HG02798 (cell line): ENCODE measurements at regions not wholly inside any gene's neighbourhood (a gene's known extent, or its start where the extent isn't known, plus 50 kb on each side); places are given as distances from the start of the nearest gene placed in this dataset.
"Not testable (repeated sequence)": the region's sequence is repeated elsewhere in the genome, so short reads cannot be mapped to it uniquely, and the experiment has no call there.

Experiments
- ATAC-seq: cut with Tn5 transposase; IDR thresholded peaks from one replicate; pipeline ENCODE4 v1.9.1; 2021; ENCODE audit warnings: mild to moderate bottlenecking; ENCODE audit not compliant: unreplicated experiment, poor library complexity

DNA sequence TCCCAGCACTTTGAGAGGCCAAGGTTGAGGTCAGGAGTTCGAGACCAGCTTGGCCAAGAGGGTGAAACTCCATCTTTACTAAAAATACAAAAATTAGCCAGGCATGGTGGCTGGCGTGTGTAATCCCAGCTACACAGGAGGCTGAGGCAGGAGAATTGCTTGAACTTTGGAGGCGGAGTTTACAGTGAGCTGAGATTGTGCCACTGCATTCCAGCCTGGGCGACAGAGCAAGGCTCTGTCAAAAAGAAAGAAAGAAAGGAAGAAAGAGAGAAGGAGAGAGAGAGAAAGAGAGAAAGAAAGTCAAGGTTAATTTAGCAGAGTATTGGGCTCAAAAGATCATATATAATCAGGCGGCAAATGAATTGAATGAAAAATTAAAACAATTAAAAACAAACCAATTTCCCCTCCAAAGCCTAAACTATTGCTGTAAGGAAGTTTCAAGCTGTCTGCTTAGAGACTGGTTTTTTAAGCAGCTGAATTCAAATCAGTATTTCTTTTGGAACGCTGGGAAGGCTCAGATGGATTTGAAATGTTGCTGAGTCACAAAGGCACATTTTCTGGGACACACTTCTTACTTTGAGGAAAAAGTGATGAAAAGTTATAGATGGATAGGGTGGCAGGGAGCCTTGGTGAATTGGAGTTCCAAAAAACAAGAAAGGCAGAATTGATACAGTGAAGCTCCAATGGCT lies 81.3 kb upstream of the BHLHE40 start:
- no peak for ATAC-seq

DNA sequence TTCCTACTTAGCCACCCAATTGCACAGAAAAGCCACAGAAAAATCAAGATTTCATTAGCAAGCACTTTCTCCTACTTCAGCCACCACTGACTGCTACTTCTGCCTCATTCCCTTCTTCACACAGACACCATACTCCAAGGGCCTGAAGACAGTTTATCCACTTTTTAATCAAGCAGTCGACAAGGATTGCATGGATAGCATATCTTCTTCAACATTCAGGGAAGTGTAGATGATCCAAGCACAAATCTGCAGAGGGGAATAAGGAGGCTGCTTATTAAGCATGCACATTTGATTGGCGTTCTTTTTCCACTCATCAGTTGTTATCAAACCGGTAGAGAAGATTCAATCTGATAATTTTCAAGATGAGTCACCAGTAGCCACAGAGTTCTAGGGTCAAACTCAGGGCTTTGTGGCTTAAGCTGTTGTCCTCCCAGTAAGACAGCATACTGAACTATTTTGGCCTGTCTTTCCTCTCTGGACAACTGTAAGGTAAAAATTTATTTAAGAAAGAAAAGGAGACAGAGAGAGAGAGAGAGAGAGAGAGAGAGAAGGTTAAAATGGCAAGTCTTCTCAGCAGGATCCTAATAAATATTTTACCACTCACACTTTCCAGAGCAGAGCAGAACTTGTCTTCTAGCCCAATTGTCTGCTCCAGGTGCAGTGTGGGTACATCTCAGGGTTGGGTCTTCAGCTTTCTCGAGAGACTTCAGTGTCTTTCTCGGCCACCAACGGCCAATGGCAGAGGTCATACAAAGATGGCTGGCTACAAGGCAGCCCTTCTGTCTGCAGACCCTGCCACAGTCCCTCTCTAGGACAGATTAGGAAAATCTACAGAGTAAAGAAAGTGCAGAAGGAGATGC lies 80.6 kb upstream of the BHLHE40 start:
- ATAC-seq, result peak; percentile 94

- ATAC-seq, result no peak
Observed at GRCh38 chr3:4899710-4900109, 79.5 kb upstream of the BHLHE40 start.

GRCh38 chr3:4900298-4900697 lies 78.9 kb upstream of the BHLHE40 start:
- ATAC-seq, result no peak

GRCh38 chr3:4904811-4905695 lies 74.2 kb upstream of the BHLHE40 start:
- no peak for ATAC-seq

- ATAC-seq, result no peak
Observed at GRCh38 chr3:4906107-4906621, 73.1 kb upstream of the BHLHE40 start.

DNA sequence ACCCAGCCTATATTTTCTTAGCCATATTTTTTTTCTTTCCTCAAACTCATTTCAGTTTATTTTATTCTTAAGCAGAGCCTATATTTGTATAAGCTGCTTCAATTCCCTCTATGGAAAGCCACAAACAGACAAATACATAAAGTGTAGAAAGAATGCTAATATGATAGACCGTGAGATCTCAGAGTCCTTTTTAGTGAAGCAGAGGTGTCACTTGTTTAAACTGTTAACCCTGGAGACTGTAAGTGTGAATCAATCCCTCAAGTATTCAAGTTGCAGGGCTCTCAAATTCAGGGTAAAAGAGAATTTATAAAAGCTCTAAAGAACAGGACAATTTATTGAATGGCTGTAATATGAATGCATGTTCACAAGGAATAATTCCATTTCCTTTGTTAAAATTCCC lies 72.2 kb upstream of the BHLHE40 start:
- no peak for ATAC-seq

DNA sequence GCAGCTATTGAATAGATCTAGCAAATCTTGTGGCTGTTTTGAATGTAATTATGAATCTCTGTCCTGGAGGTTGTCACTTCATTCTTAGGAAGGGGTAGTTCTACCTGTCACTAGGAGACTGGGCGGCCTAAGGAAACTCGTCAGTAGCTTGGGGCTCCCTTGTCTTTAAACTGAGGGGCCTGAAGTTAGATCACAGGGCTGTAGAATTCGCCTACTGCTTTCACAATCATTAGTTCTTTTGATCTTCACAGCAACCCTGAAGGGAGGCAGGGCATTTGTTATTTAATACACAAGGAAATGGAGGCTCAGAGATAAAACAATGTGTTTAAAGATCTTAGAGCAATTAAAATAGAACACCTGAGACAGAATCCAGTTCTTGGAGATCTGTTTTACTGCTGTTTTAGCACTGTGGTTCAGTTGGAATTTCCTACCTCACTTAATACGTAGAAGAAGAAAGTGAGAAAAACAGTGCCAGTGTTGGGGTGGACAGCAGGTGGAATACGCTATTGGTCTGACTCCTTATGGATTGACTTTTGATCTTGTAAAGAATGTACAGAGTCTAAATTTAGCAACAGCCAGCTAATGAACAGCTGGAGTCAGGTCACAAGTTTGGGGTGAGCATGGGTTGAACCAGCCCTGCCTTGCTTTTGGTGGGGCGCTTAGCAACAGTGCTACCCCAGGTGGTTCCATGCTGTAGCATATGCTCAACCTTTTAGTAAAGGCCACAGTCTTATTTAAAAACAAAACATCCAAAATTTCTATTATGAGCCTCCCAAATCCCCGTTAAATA lies 71.4 kb upstream of the BHLHE40 start:
- no peak for ATAC-seq

- ATAC-seq, result no peak
Observed at GRCh38 chr3:4908433-4909156, 70.6 kb upstream of the BHLHE40 start.

- no peak for ATAC-seq
Observed at GRCh38 chr3:4914464-4914863, 64.8 kb upstream of the BHLHE40 start.

GRCh38 chr3:4921589-4921988 lies 57.6 kb upstream of the BHLHE40 start:
- ATAC-seq, result not testable (repeated sequence)

DNA sequence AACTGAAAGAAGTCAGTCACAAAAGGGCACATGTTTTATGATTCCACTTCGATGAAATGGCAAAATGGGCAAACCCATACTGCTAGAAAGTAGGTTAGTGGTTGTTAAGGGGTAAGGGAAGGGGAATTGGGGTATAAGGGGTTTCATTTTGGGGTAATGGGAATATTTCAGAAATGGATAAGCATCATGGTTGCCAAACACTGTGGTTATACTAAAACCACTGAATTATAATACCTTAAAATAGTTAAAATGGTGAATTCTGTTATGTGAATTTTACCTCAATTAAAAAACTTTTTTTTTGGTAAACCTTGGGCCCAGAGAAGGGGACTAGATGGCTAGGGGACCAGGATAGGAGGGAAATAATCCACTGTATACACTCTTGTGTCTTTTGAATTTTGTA lies 52.3 kb upstream of the BHLHE40 start:
- no peak for ATAC-seq

- ATAC-seq, result peak; percentile 20
Observed at GRCh38 chr3:4928277-4928789, 50.9 kb upstream of the BHLHE40 start.
